ENCODE measurements at regions not wholly inside any gene's neighbourhood (a gene's known extent, or its start where the extent isn't known, plus 50 kb on each side); places are given as distances from the start of the nearest gene placed in this dataset.

- TF ChIP-seq CTCF (IDR thresholded peaks at IDR 0.05; ENCODE audit: borderline replicate concordance, extremely low read depth, low read length, poor library complexity, severe bottlenecking) (no peak), EZH2 (IDR thresholded peaks at IDR 0.05; ENCODE audit: borderline replicate concordance, low read depth, low read length, severe bottlenecking) (no peak)
These were observed 150.8 kb downstream of the SHANK2 start for GRCh38 chr11:71101606-71102005.

All from DND-41 (cell line).